C1 segment of cervical spinal cord (tissue), 14 donors: ENCODE measurements at regions not wholly inside any gene's neighbourhood (a gene's known extent, or its start where the extent isn't known, plus 50 kb on each side); places are given as distances from the start of the nearest gene placed in this dataset.
A peak's percentile ranks its signal among the peaks of the same experiment; 100 is the strongest.

Experiments used
- DNase-seq, 14 donors: peaks; one replicate each; lab custom pipeline; 2025; lab: John Stamatoyannopoulos, UW

GRCh38 chr11:112748252-112748651, 213.0 kb upstream of the NCAM1 start:
- DNase-seq = no peak

GRCh38 chr11:112748713-112749543, 212.3 kb upstream of the NCAM1 start:
- DNase-seq = no peak

GRCh38 chr11:112751329-112751728, 209.9 kb upstream of the NCAM1 start:
- peak in 1 of 14 donors; percentile 35 for DNase-seq

- peak in 1 of 14 donors; percentile 37 for DNase-seq
Observed at GRCh38 chr11:112751772-112752171, 209.4 kb upstream of the NCAM1 start.

GRCh38 chr11:112752563-112752962, 208.7 kb upstream of the NCAM1 start:
- DNase-seq = no peak

- no peak for DNase-seq
Observed at GRCh38 chr11:112753706-112754105, 207.5 kb upstream of the NCAM1 start.

GRCh38 chr11:112759418-112759817, 201.8 kb upstream of the NCAM1 start:
- no peak for DNase-seq

- peak in 1 of 14 donors; percentile 20 for DNase-seq
Observed at GRCh38 chr11:112760396-112761059, 200.7 kb upstream of the NCAM1 start.

GRCh38 chr11:112761911-112762706, 199.1 kb upstream of the NCAM1 start:
- DNase-seq = no peak

GRCh38 chr11:112762707-112763090, 198.5 kb upstream of the NCAM1 start:
- no peak for DNase-seq

- no peak for DNase-seq
Observed at GRCh38 chr11:112765337-112765736, 195.9 kb upstream of the NCAM1 start.

- peak in 1 of 14 donors; percentile 27 for DNase-seq
Observed at GRCh38 chr11:112769170-112769569, 192.1 kb upstream of the NCAM1 start.

GRCh38 chr11:112769584-112769983, 191.6 kb upstream of the NCAM1 start:
- DNase-seq = no peak

- peak in 1 of 14 donors; percentile 40 for DNase-seq
Observed at GRCh38 chr11:112770033-112770432, 191.2 kb upstream of the NCAM1 start.

GRCh38 chr11:112770487-112770886, 190.7 kb upstream of the NCAM1 start:
- DNase-seq = peak in 11 of 14 donors; percentile 16 to 82 (median 69)

GRCh38 chr11:112771851-112772250, 189.4 kb upstream of the NCAM1 start:
- DNase-seq = no peak

GRCh38 chr11:112773264-112773663, 188.0 kb upstream of the NCAM1 start:
- no peak for DNase-seq

GRCh38 chr11:112776834-112777233, 184.4 kb upstream of the NCAM1 start:
- DNase-seq = no peak

- no peak for DNase-seq
Observed at GRCh38 chr11:112777283-112777751, 183.9 kb upstream of the NCAM1 start.

GRCh38 chr11:112778091-112778876, 182.9 kb upstream of the NCAM1 start:
- DNase-seq = peak in 2 of 14 donors; percentile 20 to 30

GRCh38 chr11:112778877-112779266, 182.3 kb upstream of the NCAM1 start:
- no peak for DNase-seq
